ENCODE measurements at regions not wholly inside any gene's neighbourhood (a gene's known extent, or its start where the extent isn't known, plus 50 kb on each side); places are given as distances from the start of the nearest gene placed in this dataset.

DNA sequence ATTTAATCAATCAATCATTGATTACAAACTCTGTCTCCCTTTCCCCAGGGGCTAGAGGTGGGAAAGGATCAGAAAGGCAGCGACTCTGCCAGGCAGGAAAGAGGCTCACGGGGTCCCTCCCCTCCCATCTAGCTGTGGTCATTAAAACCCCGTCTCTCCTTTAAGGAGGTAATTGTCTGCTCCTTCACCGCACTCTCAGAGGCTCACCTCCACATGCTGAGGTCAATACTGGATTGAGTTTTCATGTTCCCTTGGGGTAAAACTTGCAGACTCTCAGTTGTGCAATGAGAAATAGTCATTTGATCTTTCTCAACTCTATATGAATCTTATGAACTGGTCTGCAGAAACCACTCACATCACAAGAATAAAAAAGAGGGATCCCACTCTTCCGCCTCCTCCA lies 368.8 kb downstream of the ADRA2A start:
- no peak for FAIRE-seq
- ChIA-PET SMC1A (ENCODE audit: uncharacterized antibody, unreplicated experiment) (interaction anchor here (0.6 kb wide), 1 partner anchor 647 kb away, joined by 3 read pairs; no protein-coding TSS in a partner anchor), POLR2A (no interaction called here), RAD21 (ENCODE audit: unreplicated experiment) (no interaction called here), CTCF (no interaction called here)
- DNase-seq (ENCODE audit: low read depth, low spot score), result no peak
- BruUV-seq (replicated peaks), result no TSS peak
- WGBS (ENCODE audit: insufficient coverage, insufficient replicate concordance, low lambda C conversion rate, missing lambda C conversion rate), result 7% methylated on average over 5 of the region's 5 CpGs
- Histone ChIP-seq H2AFZ (ENCODE audit: control insufficient read depth, low read depth, low read length) (no peak overlapping the region), H3K36me3 (ENCODE audit: control insufficient read depth in 2 of 2, insufficient read depth in 2 of 2, low read length in 1 of 2) (no peaks in the 10 kb centered on the region), H3K4me2 (ENCODE audit: control insufficient read depth, insufficient read depth) (no peak overlapping the region), H3K27ac (ENCODE audit: control insufficient read depth, insufficient read depth) (no peak overlapping the region), H3K9ac (ENCODE audit: control insufficient read depth, insufficient read depth, low read length) (no peak overlapping the region), H3K4me3 (no peak overlapping the region), H3K4me1 (ENCODE audit: control insufficient read depth, insufficient read depth, low read length) (no peaks in the 10 kb centered on the region), H3K27me3 (replicated peaks in 1 of 2; ENCODE audit: control insufficient read depth in 2 of 2, insufficient read depth in 2 of 2, low read length in 1 of 2) (no peaks in the 10 kb centered on the region; a peak in 1 of 4 replicates), H3K79me2 (ENCODE audit: control insufficient read depth, insufficient read depth, low read length) (no peaks in the 10 kb centered on the region), H3K9me3 (replicated peaks; ENCODE audit: control insufficient read depth, insufficient read depth, low read length) (no peaks in the 10 kb centered on the region), H4K20me1 (ENCODE audit: control insufficient read depth, insufficient read depth) (no peaks in the 10 kb centered on the region)
- intact Hi-C loops (cut with micrococcal nuclease; ENCODE audit: unreplicated experiment), result no loop called here
- peak; percentile 22; the same call in 1 of the 3 replicates for ATAC-seq
- in situ Hi-C loops (cut with MboI), result no loop called here
- TF ChIP-seq BCL11A (IDR thresholded peaks at IDR 0.05; ENCODE audit: low read depth, low read length), result no peak
- no peak for TF ChIP-seq TAF1 (IDR thresholded peaks at IDR 0.05; ENCODE audit: borderline replicate concordance, low read depth, low read length)
- TF ChIP-seq YY1 (IDR thresholded peaks at IDR 0.05; ENCODE audit: low read depth, low read length), result no peak
- TF ChIP-seq, protein P1, sequence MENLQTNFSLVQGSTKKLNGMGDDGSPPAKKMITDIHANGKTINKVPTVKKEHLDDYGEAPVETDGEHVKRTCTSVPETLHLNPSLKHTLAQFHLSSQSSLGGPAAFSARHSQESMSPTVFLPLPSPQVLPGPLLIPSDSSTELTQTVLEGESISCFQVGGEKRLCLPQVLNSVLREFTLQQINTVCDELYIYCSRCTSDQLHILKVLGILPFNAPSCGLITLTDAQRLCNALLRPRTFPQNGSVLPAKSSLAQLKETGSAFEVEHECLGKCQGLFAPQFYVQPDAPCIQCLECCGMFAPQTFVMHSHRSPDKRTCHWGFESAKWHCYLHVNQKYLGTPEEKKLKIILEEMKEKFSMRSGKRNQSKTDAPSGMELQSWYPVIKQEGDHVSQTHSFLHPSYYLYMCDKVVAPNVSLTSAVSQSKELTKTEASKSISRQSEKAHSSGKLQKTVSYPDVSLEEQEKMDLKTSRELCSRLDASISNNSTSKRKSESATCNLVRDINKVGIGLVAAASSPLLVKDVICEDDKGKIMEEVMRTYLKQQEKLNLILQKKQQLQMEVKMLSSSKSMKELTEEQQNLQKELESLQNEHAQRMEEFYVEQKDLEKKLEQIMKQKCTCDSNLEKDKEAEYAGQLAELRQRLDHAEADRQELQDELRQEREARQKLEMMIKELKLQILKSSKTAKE (IDR thresholded peaks at IDR 0.05; ENCODE audit: low read depth, poor library complexity, severe bottlenecking), result peak; percentile 30
- TF ChIP-seq STAT1 (conservative IDR thresholded peaks at IDR 0.05), result no peak
- TF ChIP-seq, protein P2, sequence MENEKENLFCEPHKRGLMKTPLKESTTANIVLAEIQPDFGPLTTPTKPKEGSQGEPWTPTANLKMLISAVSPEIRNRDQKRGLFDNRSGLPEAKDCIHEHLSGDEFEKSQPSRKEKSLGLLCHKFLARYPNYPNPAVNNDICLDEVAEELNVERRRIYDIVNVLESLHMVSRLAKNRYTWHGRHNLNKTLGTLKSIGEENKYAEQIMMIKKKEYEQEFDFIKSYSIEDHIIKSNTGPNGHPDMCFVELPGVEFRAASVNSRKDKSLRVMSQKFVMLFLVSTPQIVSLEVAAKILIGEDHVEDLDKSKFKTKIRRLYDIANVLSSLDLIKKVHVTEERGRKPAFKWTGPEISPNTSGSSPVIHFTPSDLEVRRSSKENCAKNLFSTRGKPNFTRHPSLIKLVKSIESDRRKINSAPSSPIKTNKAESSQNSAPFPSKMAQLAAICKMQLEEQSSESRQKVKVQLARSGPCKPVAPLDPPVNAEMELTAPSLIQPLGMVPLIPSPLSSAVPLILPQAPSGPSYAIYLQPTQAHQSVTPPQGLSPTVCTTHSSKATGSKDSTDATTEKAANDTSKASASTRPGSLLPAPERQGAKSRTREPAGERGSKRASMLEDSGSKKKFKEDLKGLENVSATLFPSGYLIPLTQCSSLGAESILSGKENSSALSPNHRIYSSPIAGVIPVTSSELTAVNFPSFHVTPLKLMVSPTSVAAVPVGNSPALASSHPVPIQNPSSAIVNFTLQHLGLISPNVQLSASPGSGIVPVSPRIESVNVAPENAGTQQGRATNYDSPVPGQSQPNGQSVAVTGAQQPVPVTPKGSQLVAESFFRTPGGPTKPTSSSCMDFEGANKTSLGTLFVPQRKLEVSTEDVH (IDR thresholded peaks at IDR 0.05; ENCODE audit: low read depth, partially characterized antibody), result no peak
- TF ChIP-seq IKZF2 (IDR thresholded peaks at IDR 0.05), result no peak
- TF ChIP-seq MEF2B (IDR thresholded peaks at IDR 0.05; ENCODE audit: partially characterized antibody, poor library complexity, severe bottlenecking), result peak; percentile 52
- TF ChIP-seq NR2F1 (conservative IDR thresholded peaks at IDR 0.05), result peak; percentile 83
- TF ChIP-seq, protein P3, sequence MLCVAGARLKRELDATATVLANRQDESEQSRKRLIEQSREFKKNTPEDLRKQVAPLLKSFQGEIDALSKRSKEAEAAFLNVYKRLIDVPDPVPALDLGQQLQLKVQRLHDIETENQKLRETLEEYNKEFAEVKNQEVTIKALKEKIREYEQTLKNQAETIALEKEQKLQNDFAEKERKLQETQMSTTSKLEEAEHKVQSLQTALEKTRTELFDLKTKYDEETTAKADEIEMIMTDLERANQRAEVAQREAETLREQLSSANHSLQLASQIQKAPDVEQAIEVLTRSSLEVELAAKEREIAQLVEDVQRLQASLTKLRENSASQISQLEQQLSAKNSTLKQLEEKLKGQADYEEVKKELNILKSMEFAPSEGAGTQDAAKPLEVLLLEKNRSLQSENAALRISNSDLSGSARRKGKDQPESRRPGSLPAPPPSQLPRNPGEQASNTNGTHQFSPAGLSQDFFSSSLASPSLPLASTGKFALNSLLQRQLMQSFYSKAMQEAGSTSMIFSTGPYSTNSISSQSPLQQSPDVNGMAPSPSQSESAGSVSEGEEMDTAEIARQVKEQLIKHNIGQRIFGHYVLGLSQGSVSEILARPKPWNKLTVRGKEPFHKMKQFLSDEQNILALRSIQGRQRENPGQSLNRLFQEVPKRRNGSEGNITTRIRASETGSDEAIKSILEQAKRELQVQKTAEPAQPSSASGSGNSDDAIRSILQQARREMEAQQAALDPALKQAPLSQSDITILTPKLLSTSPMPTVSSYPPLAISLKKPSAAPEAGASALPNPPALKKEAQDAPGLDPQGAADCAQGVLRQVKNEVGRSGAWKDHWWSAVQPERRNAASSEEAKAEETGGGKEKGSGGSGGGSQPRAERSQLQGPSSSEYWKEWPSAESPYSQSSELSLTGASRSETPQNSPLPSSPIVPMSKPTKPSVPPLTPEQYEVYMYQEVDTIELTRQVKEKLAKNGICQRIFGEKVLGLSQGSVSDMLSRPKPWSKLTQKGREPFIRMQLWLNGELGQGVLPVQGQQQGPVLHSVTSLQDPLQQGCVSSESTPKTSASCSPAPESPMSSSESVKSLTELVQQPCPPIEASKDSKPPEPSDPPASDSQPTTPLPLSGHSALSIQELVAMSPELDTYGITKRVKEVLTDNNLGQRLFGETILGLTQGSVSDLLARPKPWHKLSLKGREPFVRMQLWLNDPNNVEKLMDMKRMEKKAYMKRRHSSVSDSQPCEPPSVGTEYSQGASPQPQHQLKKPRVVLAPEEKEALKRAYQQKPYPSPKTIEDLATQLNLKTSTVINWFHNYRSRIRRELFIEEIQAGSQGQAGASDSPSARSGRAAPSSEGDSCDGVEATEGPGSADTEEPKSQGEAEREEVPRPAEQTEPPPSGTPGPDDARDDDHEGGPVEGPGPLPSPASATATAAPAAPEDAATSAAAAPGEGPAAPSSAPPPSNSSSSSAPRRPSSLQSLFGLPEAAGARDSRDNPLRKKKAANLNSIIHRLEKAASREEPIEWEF (IDR thresholded peaks at IDR 0.05; ENCODE audit: insufficient replicate concordance, low read depth, low read length), result no peak
- TF ChIP-seq SRF (IDR thresholded peaks at IDR 0.05; ENCODE audit: low read depth in 2 of 2, low read length in 2 of 2), result no peak
- no peak for TF ChIP-seq SREBF2 (IDR thresholded peaks at IDR 0.05; ENCODE audit: low read length)
- TF ChIP-seq TBL1XR1 (IDR thresholded peaks at IDR 0.05; ENCODE audit: low read depth, low read length), result no peak
- TF ChIP-seq, protein P4, sequence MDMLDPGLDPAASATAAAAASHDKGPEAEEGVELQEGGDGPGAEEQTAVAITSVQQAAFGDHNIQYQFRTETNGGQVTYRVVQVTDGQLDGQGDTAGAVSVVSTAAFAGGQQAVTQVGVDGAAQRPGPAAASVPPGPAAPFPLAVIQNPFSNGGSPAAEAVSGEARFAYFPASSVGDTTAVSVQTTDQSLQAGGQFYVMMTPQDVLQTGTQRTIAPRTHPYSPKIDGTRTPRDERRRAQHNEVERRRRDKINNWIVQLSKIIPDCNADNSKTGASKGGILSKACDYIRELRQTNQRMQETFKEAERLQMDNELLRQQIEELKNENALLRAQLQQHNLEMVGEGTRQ (IDR thresholded peaks at IDR 0.05; ENCODE audit: borderline replicate concordance, low read depth, low read length), result no peak
- no peak for TF ChIP-seq NBN (IDR thresholded peaks at IDR 0.05)
